ENCODE measurements at regions not wholly inside any gene's neighbourhood (a gene's known extent, or its start where the extent isn't known, plus 50 kb on each side); places are given as distances from the start of the nearest gene placed in this dataset.
A peak's percentile ranks its signal among the peaks of the same experiment; 100 is the strongest.

GRCh38 chr6:168232989-168233874 lies 86.3 kb downstream of the DACT2 start:
- no peak overlapping the region for H2AFZ ChIP-seq (ENCODE audit: control insufficient read depth, low read length)
- H3K36me3 ChIP-seq (ENCODE audit: control insufficient read depth in 2 of 2, extremely low read depth in 1 of 2, insufficient read depth in 2 of 2, low read length in 2 of 2) = no peaks in the 10 kb centered on the region
- peaks cover 21% of the 10 kb centered on the region for H3K27me3 ChIP-seq (ENCODE audit: control insufficient read depth, extremely low read depth, insufficient read depth, low read length)
- H3K9ac ChIP-seq (ENCODE audit: control insufficient read depth, extremely low read depth, insufficient read depth, low read length) = no peak overlapping the region
- no peaks in the 10 kb centered on the region for H4K20me1 ChIP-seq (ENCODE audit: control insufficient read depth, extremely low read depth, insufficient read depth, low read length)
- H3K9me1 ChIP-seq (ENCODE audit: control insufficient read depth, extremely low read depth, insufficient read depth, low read length) = no peaks in the 10 kb centered on the region
- H3K4me3 ChIP-seq (ENCODE audit: control insufficient read depth in 2 of 3, extremely low read depth in 1 of 3, insufficient read depth in 2 of 3, low read depth in 1 of 3, low read length in 3 of 3) = no peak overlapping the region
- dilution Hi-C loops (cut with MboI; ENCODE audit: extremely low pct_ligation_motif_present, low sequenced_read_pairs) = no loop called here
- no peaks in the 10 kb centered on the region for H3K9me3 ChIP-seq (ENCODE audit: control insufficient read depth, low read depth, low read length)
- H3K27ac ChIP-seq (ENCODE audit: control insufficient read depth, insufficient read depth, low read length) = no peak overlapping the region
- no peak overlapping the region for H3K4me2 ChIP-seq (ENCODE audit: control insufficient read depth, extremely low read depth, insufficient read depth, low read depth, low read length)
- peak in 1 of 3 experiments; percentile 23 for TF ChIP-seq CTCF (optimal IDR thresholded peaks at IDR 0.05 in 1 of 3, IDR thresholded peaks at IDR 0.05 in 1 of 3, conservative IDR thresholded peaks at IDR 0.05 in 1 of 3; ENCODE audit: extremely low read depth in 1 of 3, insufficient read depth in 2 of 3, low read length in 3 of 3)
- TF ChIP-seq EZH2 (IDR thresholded peaks at IDR 0.05; ENCODE audit: low read length) = no peak
- H3K4me1 ChIP-seq (ENCODE audit: control insufficient read depth, extremely low read depth, insufficient read depth, low read length) = peaks cover 3% of the 10 kb centered on the region
- no peak for DNase-seq (ENCODE audit: low read depth, low spot score)
- no peaks in the 10 kb centered on the region for H3K79me2 ChIP-seq (ENCODE audit: control insufficient read depth, insufficient read depth, low read length)
- FAIRE-seq = no peak

- dilution Hi-C loops (cut with MboI; ENCODE audit: extremely low pct_ligation_motif_present, low sequenced_read_pairs) = no loop called here
- H3K27ac ChIP-seq (ENCODE audit: control insufficient read depth, insufficient read depth, low read length) = no peak overlapping the region
- TF ChIP-seq EZH2 (IDR thresholded peaks at IDR 0.05; ENCODE audit: low read length) = no peak
- TF ChIP-seq CTCF (optimal IDR thresholded peaks at IDR 0.05 in 1 of 3, IDR thresholded peaks at IDR 0.05 in 1 of 3, conservative IDR thresholded peaks at IDR 0.05 in 1 of 3; ENCODE audit: extremely low read depth in 1 of 3, insufficient read depth in 2 of 3, low read length in 3 of 3) = no peak
- no peaks in the 10 kb centered on the region for H3K9me1 ChIP-seq (ENCODE audit: control insufficient read depth, extremely low read depth, insufficient read depth, low read length)
- H3K9ac ChIP-seq (ENCODE audit: control insufficient read depth, extremely low read depth, insufficient read depth, low read length) = no peak overlapping the region
- no peaks in the 10 kb centered on the region for H4K20me1 ChIP-seq (ENCODE audit: control insufficient read depth, extremely low read depth, insufficient read depth, low read length)
- FAIRE-seq = no peak
- H3K27me3 ChIP-seq (ENCODE audit: control insufficient read depth, extremely low read depth, insufficient read depth, low read length) = peaks cover 26% of the 10 kb centered on the region
- H3K36me3 ChIP-seq (ENCODE audit: control insufficient read depth in 2 of 2, extremely low read depth in 1 of 2, insufficient read depth in 2 of 2, low read length in 2 of 2) = no peaks in the 10 kb centered on the region
- H2AFZ ChIP-seq (ENCODE audit: control insufficient read depth, low read length) = no peak overlapping the region
- DNase-seq (ENCODE audit: low read depth, low spot score) = no peak
- no peaks in the 10 kb centered on the region for H3K79me2 ChIP-seq (ENCODE audit: control insufficient read depth, insufficient read depth, low read length)
- no peaks in the 10 kb centered on the region for H3K4me1 ChIP-seq (ENCODE audit: control insufficient read depth, extremely low read depth, insufficient read depth, low read length)
- no peak overlapping the region for H3K4me2 ChIP-seq (ENCODE audit: control insufficient read depth, extremely low read depth, insufficient read depth, low read depth, low read length)
- H3K9me3 ChIP-seq (ENCODE audit: control insufficient read depth, low read depth, low read length) = no peaks in the 10 kb centered on the region
- H3K4me3 ChIP-seq (ENCODE audit: control insufficient read depth in 2 of 3, extremely low read depth in 1 of 3, insufficient read depth in 2 of 3, low read depth in 1 of 3, low read length in 3 of 3) = no peak overlapping the region
Observed at GRCh38 chr6:168232528-168232927, 87.0 kb downstream of the DACT2 start.
